ENCODE measurements at regions not wholly inside any gene's neighbourhood (a gene's known extent, or its start where the extent isn't known, plus 50 kb on each side); places are given as distances from the start of the nearest gene placed in this dataset.

DNA sequence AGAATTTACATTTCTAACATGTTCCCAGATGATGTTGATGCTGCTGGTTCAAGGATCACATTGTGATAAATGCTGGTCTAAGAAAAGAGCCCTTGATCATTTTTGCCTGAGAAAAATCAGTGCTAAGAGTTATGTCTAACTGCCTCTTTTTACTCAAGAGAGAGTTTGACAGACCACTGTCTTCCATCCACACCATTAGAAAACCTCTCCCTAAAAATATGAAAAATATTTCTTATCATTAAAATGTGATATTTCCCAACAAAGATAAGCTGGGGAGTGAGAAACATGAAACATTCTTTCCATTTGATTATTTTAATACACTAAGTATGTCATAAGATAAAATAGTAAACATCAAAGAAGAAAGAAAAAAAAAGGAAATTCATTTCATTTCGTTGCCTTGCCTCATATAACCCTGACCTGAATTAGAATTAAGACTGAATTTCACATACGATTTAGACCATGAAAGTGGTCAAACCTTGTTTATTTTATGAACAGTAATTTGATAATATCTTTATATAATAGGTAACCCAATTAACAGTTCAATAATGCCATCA is 471.8 kb upstream of the ARHGEF26 start:
- TF ChIP-seq, protein P1, sequence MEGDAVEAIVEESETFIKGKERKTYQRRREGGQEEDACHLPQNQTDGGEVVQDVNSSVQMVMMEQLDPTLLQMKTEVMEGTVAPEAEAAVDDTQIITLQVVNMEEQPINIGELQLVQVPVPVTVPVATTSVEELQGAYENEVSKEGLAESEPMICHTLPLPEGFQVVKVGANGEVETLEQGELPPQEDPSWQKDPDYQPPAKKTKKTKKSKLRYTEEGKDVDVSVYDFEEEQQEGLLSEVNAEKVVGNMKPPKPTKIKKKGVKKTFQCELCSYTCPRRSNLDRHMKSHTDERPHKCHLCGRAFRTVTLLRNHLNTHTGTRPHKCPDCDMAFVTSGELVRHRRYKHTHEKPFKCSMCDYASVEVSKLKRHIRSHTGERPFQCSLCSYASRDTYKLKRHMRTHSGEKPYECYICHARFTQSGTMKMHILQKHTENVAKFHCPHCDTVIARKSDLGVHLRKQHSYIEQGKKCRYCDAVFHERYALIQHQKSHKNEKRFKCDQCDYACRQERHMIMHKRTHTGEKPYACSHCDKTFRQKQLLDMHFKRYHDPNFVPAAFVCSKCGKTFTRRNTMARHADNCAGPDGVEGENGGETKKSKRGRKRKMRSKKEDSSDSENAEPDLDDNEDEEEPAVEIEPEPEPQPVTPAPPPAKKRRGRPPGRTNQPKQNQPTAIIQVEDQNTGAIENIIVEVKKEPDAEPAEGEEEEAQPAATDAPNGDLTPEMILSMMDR (IDR thresholded peaks at IDR 0.05; ENCODE audit: extremely low read depth, missing control alignments) = no peak
- DNase-seq (ENCODE audit: low spot score) = no peak

DNA sequence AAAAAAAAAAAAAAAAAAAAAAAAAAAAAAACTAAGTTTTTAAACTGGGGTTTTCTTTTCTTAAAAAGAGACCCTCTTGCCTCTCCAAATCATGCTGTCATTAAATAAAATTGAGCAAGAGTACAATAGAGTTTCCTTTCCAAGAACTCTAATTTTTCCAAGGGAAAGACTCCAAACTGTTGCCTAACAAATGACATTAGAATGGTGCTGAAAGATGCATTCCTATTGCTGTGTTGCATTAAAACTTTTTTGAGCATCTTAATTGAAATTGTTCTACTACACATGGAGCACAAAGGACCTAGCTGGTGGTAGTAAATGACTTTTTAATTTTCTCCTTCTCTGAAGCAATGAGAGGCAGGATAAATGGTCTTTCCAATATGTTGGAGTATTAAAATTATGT is 469.1 kb upstream of the ARHGEF26 start:
- DNase-seq (ENCODE audit: low spot score) = no peak

DNA sequence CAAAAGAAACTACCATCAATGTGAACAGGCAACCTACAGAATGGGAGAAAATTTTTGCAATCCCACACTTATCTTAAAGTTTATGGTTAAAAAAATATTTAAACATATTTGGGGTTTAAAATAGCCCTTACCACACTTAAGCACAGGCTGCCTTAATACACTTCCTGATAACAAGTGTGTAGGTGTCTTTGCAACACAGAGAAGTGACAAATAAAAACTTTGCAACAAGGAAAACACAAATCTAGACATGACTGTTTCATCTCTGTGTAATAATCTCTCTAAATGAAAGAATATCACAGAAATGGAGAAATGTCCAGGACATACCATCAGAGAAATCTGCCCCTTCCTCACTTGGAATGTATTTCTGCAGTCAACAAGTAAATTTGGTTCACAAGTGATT is 464.1 kb upstream of the ARHGEF26 start:
- no peak for DNase-seq (ENCODE audit: low spot score)
- TF ChIP-seq, protein P1 (IDR thresholded peaks at IDR 0.05; ENCODE audit: extremely low read depth, missing control alignments) = no peak

More for the DNA sequence above, 469.1 kb upstream of the ARHGEF26 start:
- TF ChIP-seq, protein P1 (IDR thresholded peaks at IDR 0.05; ENCODE audit: extremely low read depth, missing control alignments) = no peak

DNA sequence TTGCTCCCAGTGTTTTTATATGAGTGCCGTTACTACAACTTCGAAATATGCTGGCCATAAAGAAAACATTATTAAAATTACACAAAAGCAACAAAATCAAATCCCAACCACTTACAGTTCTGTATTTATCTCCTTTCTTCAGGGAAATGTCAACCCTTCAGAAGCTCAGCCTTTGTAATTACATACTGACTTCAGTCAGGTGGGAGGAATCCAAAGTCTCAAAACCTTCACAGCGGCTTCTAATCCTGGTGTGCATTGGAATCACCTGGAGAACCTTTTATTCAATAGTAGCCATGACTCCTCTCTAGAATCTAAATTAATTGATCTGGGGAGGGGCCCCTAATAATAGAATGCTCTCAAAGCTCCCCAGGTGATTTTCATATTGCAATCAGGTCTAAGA is 463.7 kb upstream of the ARHGEF26 start:
- TF ChIP-seq, protein P1 (IDR thresholded peaks at IDR 0.05; ENCODE audit: extremely low read depth, missing control alignments) = no peak
- DNase-seq (ENCODE audit: low spot score) = no peak

DNA sequence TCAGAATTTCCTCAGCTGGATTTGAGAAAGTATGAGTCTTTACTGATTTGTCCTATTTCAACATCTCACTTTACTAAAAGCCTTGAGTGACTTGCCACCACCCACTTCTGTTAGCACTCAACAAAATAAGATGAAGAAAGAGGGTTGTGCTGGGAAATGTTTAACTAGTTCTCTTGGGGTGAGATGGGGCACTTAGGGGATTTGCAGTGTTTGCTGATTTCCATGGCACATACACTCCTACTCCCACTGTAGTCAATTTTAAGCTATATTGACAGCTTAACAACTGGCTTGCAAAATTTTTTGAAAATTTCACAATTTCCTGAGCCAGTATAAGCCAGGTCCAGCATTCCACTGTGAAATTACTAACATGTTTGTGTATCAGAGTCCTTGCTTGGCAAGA is 463.1 kb upstream of the ARHGEF26 start:
- DNase-seq (ENCODE audit: low spot score) = no peak
- TF ChIP-seq, protein P1 (IDR thresholded peaks at IDR 0.05; ENCODE audit: extremely low read depth, missing control alignments) = no peak

DNA sequence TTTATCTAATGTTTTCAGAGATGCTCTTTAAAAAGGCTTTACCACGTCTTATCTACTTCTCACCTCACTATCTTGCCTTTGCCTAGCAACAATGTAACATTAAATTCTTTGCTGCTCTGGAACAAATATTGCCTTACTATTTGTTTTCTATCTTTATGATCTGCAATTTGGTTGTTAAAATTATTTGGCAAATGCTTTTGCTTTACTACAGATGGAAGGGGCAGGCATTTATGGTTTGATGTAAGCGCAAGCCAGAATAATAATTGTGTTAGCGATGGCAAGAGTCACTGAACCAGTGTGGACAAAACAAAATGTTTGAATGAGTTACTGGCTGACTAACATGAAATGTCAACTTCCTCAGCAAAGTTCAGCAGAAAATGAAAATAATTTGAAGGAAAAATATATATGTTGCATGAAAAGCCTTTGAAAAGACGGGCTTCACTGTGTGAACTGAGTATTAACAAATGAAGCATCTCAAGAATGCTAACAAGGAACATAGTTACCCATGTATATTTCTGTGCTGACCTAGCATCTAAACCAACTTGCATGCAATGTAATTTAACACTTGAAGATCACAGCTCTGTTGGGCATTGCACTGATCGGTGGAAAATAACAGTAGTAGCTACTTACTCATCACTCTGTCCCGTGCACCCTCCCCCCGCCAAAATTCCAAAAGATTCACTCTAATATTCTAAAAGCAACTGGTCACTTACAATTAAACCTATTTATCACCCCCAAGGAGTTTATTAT is 454.0 kb upstream of the ARHGEF26 start:
- DNase-seq (ENCODE audit: low spot score) = no peak
- TF ChIP-seq, protein P1 (IDR thresholded peaks at IDR 0.05; ENCODE audit: extremely low read depth, missing control alignments) = no peak

DNA sequence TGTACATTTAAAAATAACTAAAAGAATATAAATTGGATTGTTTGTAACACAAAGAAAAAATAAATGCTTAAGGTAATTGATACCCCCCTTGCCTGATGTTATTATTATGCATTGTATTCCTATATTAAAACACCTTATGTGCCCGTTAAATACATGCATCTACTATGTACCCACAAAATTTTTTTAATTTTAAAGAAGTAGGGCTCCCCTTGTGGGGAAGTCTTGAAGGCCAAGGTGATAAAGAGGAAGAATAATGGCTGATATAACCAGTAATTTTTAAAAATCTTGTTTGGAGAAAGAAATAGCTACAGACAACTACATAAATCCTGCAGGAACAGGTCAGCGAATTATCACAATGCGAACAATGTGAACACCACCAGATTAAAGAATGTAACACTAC is 451.7 kb upstream of the ARHGEF26 start:
- TF ChIP-seq, protein P1 (IDR thresholded peaks at IDR 0.05; ENCODE audit: extremely low read depth, missing control alignments) = no peak

More for the DNA sequence above, 451.7 kb upstream of the ARHGEF26 start:
- DNase-seq (ENCODE audit: low spot score) = no peak
